A549 (cell line): ENCODE measurements at regions not wholly inside any gene's neighbourhood (a gene's known extent, or its start where the extent isn't known, plus 50 kb on each side); places are given as distances from the start of the nearest gene placed in this dataset.
"Not testable (repeated sequence)": the region's sequence is repeated elsewhere in the genome, so short reads cannot be mapped to it uniquely, and the experiment has no call there.

Source experiments
- ATAC-seq, 2 experiments: fragments of 200-7000 bp in 1 of 2; fragments of >200 bp in 1 of 2; cut with Nextera tagmentation in 1 of 2; cut with Tn5 transposase in 1 of 2; 3 replicates each; pipeline versions ENCODE4 v1.8.0 to v1.9.1; 2018 to 2020; ENCODE audit warnings: mild to moderate bottlenecking in 1 of 2, moderate library complexity in 1 of 2
- CTCF ChIA-PET: fragments of 300-600 bp; sonication (Branson Sonifier 250); formaldehyde crosslinking; extraction: SDS; loops from one replicate; lab custom pipeline; 2021; ENCODE audit warnings: antibody characterized with exemption, inconsistent platforms; lab: Yijun Ruan, JAX
- POLR2A ChIA-PET: fragments of 350-600 bp; formaldehyde crosslinking; extraction: SDS; loops from one replicate; lab custom pipeline; 2021; ENCODE audit warnings: antibody characterized with exemption, inconsistent platforms; lab: Yijun Ruan, JAX
- DNase-seq, 2 experiments: peaks; one replicate each; pipeline versions ENCODE4 v3.0.0 to v3.0.0-alpha.2; 2011 to 2016; ENCODE audit warnings: low read depth in 1 of 2, low spot score in 1 of 2
- FAIRE-seq: peaks from 2 replicates; lab custom pipeline; 2011; peaks lifted over from hg19 to GRCh38; lab: Jason Lieb, UNC
- H3K27ac ChIP-seq, 2 experiments: fragments of >200 bp; sonication (Bioruptor Twin); formaldehyde crosslinking; 3 replicates each; pipeline ENCODE4 v1.5.1; 2016 to 2017
- H3K4me1 ChIP-seq: fragments of >200 bp; sonication (Bioruptor Twin); formaldehyde crosslinking; 3 replicates; pipeline ENCODE4 v1.6.1; 2016
- H3K4me2 ChIP-seq: fragments of >200 bp; sonication (Bioruptor Twin); formaldehyde crosslinking; 3 replicates; pipeline ENCODE4 v1.6.1; 2016
- H3K4me3 ChIP-seq: fragments of >200 bp; sonication (Bioruptor Twin); formaldehyde crosslinking; 3 replicates; pipeline ENCODE4 v1.5.1; 2016
- H3K9me3 ChIP-seq: fragments of >200 bp; sonication (Bioruptor Twin); formaldehyde crosslinking; 3 replicates; pipeline ENCODE4 v1.6.1; 2016
- ATOH8 ChIP-seq: fragments of 250-450 bp; sonication (Bioruptor Pico); IDR thresholded peaks from 2 replicates; pipeline ENCODE4 v1.5.0; 2020; ENCODE audit warnings: low read depth, mild to moderate bottlenecking, moderate library complexity
- BCL3 ChIP-seq: fragments of >200 bp; sonication (Bioruptor Twin); formaldehyde crosslinking; IDR thresholded peaks from 3 replicates; pipeline ENCODE4 v1.6.1; 2016
- BHLHE40 ChIP-seq: IDR thresholded peaks from 2 replicates; pipeline ENCODE4 v1.6.1; 2012; ENCODE audit warnings: low read depth, low read length, inconsistent platforms
- CBX8 ChIP-seq: fragments of 200-600 bp; sonication (generic); IDR thresholded peaks from 2 replicates; pipeline ENCODE4 v1.6.1; 2016
- CHD2 ChIP-seq: fragments of 150-350 bp; IDR thresholded peaks from 2 replicates; pipeline ENCODE4 v1.6.1; 2014; ENCODE audit warnings: low read length; ENCODE audit not compliant: partially characterized antibody
- CHD4 ChIP-seq: fragments of 200-600 bp; sonication (generic); IDR thresholded peaks from 2 replicates; pipeline ENCODE4 v1.6.1; 2016; ENCODE audit warnings: antibody characterized with exemption, mild to moderate bottlenecking, borderline replicate concordance
- EHMT2 ChIP-seq: fragments of 200-600 bp; sonication (generic); IDR thresholded peaks from 2 replicates; pipeline ENCODE4 v1.6.1; 2016; ENCODE audit warnings: antibody characterized with exemption, low read depth, mild to moderate bottlenecking, moderate library complexity
- EP300 ChIP-seq, 2 experiments: fragments of >200 bp; sonication (Bioruptor Twin); formaldehyde crosslinking; IDR thresholded peaks; 2 replicates in 1 of 2; 3 replicates in 1 of 2; pipeline ENCODE4 v1.6.1; 2016 to 2017
- FOSB ChIP-seq: fragments of 250-450 bp; sonication (Bioruptor Pico); IDR thresholded peaks from 2 replicates; pipeline ENCODE4 v1.5.0; 2020; ENCODE audit warnings: mild to moderate bottlenecking, moderate library complexity
- JUN ChIP-seq, 2 experiments: fragments of >200 bp; sonication (Bioruptor Twin); formaldehyde crosslinking; IDR thresholded peaks; 2 replicates in 1 of 2; 3 replicates in 1 of 2; pipeline ENCODE4 v1.6.1; 2016 to 2017
- MAFK ChIP-seq: fragments of 450-650 bp; IDR thresholded peaks from 2 replicates; pipeline ENCODE4 v1.6.1; 2014; ENCODE audit not compliant: partially characterized antibody
- MAX ChIP-seq: IDR thresholded peaks from 2 replicates; pipeline ENCODE4 v1.6.1; 2012
- MAZ ChIP-seq: fragments of 150-350 bp; IDR thresholded peaks from 2 replicates; pipeline ENCODE4 v1.6.1; 2014; ENCODE audit warnings: antibody characterized with exemption, low read depth, low read length, borderline replicate concordance
- MYC ChIP-seq: IDR thresholded peaks from 2 replicates; pipeline ENCODE4 v1.6.1; 2012; ENCODE audit warnings: mild to moderate bottlenecking, inconsistent platforms, low read length, improper control_type of control experiment, borderline replicate concordance
- RFX5 ChIP-seq: fragments of 450-650 bp; IDR thresholded peaks from 2 replicates; pipeline ENCODE4 v1.7.1; 2014; ENCODE audit warnings: antibody characterized with exemption, mild to moderate bottlenecking, moderate library complexity
- SMC3 ChIP-seq: fragments of >200 bp; sonication (Bioruptor Twin); formaldehyde crosslinking; IDR thresholded peaks from 3 replicates; pipeline ENCODE4 v1.6.1; 2018; ENCODE audit warnings: inconsistent platforms
- ZC3H11A ChIP-seq: fragments of 450-650 bp; IDR thresholded peaks from 2 replicates; pipeline ENCODE4 v1.6.1; 2014; ENCODE audit warnings: antibody characterized with exemption, mild to moderate bottlenecking
- ZNF302 ChIP-seq: fragments of 250-450 bp; sonication (Bioruptor Pico); IDR thresholded peaks from 2 replicates; pipeline ENCODE4 v1.9.0; 2021; ENCODE audit warnings: inconsistent platforms, mild to moderate bottlenecking, moderate library complexity
- WGBS: methylation state at CpG from one replicate; pipeline ENCODE4 v1.1.6; 2017; ENCODE audit errors: missing lambda C conversion rate; 5-methylcytosine and 5-hydroxymethylcytosine counted together
- TF ChIP-seq, protein P1 (sequence below): fragments of >200 bp; sonication (Bioruptor Twin); formaldehyde crosslinking; IDR thresholded peaks from 2 replicates; pipeline ENCODE4 v1.6.1; 2016

- TF ChIP-seq MAZ (no peak), MYC (no peak), CHD2 (no peak), CHD4 (no peak), FOSB (CRISPR knock-in tag) (no peak), CBX8 (no peak), ZC3H11A (no peak)
- TF ChIP-seq, protein P1, sequence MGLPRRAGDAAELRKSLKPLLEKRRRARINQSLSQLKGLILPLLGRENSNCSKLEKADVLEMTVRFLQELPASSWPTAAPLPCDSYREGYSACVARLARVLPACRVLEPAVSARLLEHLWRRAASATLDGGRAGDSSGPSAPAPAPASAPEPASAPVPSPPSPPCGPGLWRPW, result no peak
- H3K27ac ChIP-seq, result no peak overlapping the region
- ChIA-PET CTCF (interaction anchor here (0.8 to 4.6 kb wide), 9 partner anchors 9 to 217 kb away, joined by 3 to 80 read pairs (median 4); no protein-coding TSS in a partner anchor), POLR2A (no interaction called here)
- H3K4me3 ChIP-seq, result no peak overlapping the region
- DNase-seq, result no peak
- H3K4me1 ChIP-seq, result 0 out of 3 replicates have a peak, but pooled peaks cover 4% of the 10 kb centered on the region
- no peak for ATAC-seq
- FAIRE-seq, result no peak
- no peak overlapping the region for H3K4me2 ChIP-seq
- no peaks in the 10 kb centered on the region for H3K9me3 ChIP-seq
Observed at GRCh38 chr9:33739398-33739797, 56.0 kb upstream of the PRSS3 start.

- Histone ChIP-seq H3K27ac (no peak overlapping the region), H3K4me1 (no peaks in the 10 kb centered on the region), H3K9me3 (no peaks in the 10 kb centered on the region)
- FAIRE-seq (no peak), DNase-seq (no peak)
- CTCF ChIA-PET, result interaction anchor here (0.7 to 4.6 kb wide), 2 partner anchors 39 to 59 kb away, joined by 3 to 80 read pairs; no protein-coding TSS in a partner anchor
- no peak for TF ChIP-seq SMC3
- TF ChIP-seq, all 56 proteins: peak for 0
- Histone ChIP-seq H3K4me3 (no peak overlapping the region), H3K4me2 (no peak overlapping the region)
- WGBS, result 53% methylated on average over 1 of the region's 1 CpG
- POLR2A ChIA-PET, result no interaction called here
- ATAC-seq, result no peak
Observed at GRCh38 chr9:33740075-33740474, 55.3 kb upstream of the PRSS3 start.

DNA sequence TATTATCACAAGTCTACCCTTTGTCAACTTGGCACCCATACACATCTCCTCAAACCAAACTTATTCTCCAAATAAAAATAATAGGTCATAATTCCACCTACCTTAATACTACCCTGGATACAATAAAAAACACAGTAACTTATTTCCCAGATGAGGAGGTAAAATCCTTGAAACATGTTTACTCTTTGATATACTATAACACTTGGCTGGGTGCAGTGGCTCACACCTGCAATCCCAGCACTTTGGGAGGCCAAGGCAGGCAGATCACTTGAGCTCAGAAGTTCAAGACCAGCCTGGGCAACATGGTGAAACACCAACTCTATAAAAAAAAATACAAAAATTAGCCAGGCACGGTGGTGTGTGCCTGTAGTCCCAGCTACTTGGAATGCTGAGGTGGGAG is 54.4 kb upstream of the PRSS3 start:
- DNase-seq, H3K27ac ChIP-seq, ATAC-seq, FAIRE-seq, H3K4me3 ChIP-seq, H3K4me2 ChIP-seq, H3K9me3 ChIP-seq, H3K4me1 ChIP-seq, POLR2A ChIA-PET: not testable (repeated sequence)
- CTCF ChIA-PET, result interaction anchor here (0.8 to 4.6 kb wide), 3 partner anchors 13 to 111 kb away, joined by 3 to 80 read pairs (median 4); no protein-coding TSS in a partner anchor
- WGBS, result 7% methylated on average over 1 of the region's 1 CpG

- TF ChIP-seq MAX, result no peak
- TF ChIP-seq SMC3, result no peak
- TF ChIP-seq EHMT2, result no peak
- no peak for TF ChIP-seq MAFK
- no peak for TF ChIP-seq EP300 (IDR thresholded peaks at IDR 0.05)
- TF ChIP-seq BCL3, result no peak
- no peak for TF ChIP-seq JUN (IDR thresholded peaks at IDR 0.05)
- no peak for TF ChIP-seq BHLHE40
- no peak for TF ChIP-seq ZNF302 (CRISPR knock-in tag)
- no peak for TF ChIP-seq ZC3H11A
- TF ChIP-seq RFX5, result no peak
- no peak for TF ChIP-seq ATOH8 (CRISPR knock-in tag)
- H3K9me3 ChIP-seq, result no peaks in the 10 kb centered on the region
- DNase-seq (no peak), ATAC-seq (no peak), FAIRE-seq (no peak)
- WGBS, result 71% methylated on average over 3 of the region's 3 CpGs
- ChIA-PET CTCF (interaction anchor here (2.6 to 4.6 kb wide), 2 partner anchors 37 kb away, joined by 10 to 80 read pairs; no protein-coding TSS in a partner anchor), POLR2A (no interaction called here)
- H3K4me2 ChIP-seq, result no peak overlapping the region
- H3K4me3 ChIP-seq, result no peak overlapping the region
- H3K27ac ChIP-seq, result no peak overlapping the region
- H3K4me1 ChIP-seq, result no peaks in the 10 kb centered on the region
Observed at GRCh38 chr9:33742051-33742450, 53.3 kb upstream of the PRSS3 start.
